ENCODE measurements at regions not wholly inside any gene's neighbourhood (a gene's known extent, or its start where the extent isn't known, plus 50 kb on each side); places are given as distances from the start of the nearest gene placed in this dataset.
"Not testable (repeated sequence)": the region's sequence is repeated elsewhere in the genome, so short reads cannot be mapped to it uniquely, and the experiment has no call there.

GRCh38 chr2:107719836-107720235 is 106.9 kb upstream of the RGPD4 start:
- DNase-seq = no peak
- Histone ChIP-seq H3K4me3 (no peak overlapping the region), H3K36me3 (no peaks in the 10 kb centered on the region), H3K27me3 (no peaks in the 10 kb centered on the region), H3K27ac (no peak overlapping the region), H3K4me1 (no peaks in the 10 kb centered on the region), H3K9me3 (no peaks in the 10 kb centered on the region)
- TF ChIP-seq CTCF (IDR thresholded peaks at IDR 0.05) (no peak), POLR2A (IDR thresholded peaks at IDR 0.05) (no peak)

- no peak overlapping the region for H3K4me3 ChIP-seq
- no peaks in the 10 kb centered on the region for H3K9me3 ChIP-seq
- DNase-seq = no peak
- no peak for TF ChIP-seq POLR2A (IDR thresholded peaks at IDR 0.05)
- no peak for TF ChIP-seq CTCF (IDR thresholded peaks at IDR 0.05)
- H3K36me3 ChIP-seq = no peaks in the 10 kb centered on the region
- no peak overlapping the region for H3K27ac ChIP-seq
- H3K27me3 ChIP-seq = no peaks in the 10 kb centered on the region
- no peaks in the 10 kb centered on the region for H3K4me1 ChIP-seq
These were observed 105.5 kb upstream of the RGPD4 start for GRCh38 chr2:107721178-107721577.

GRCh38 chr2:107721586-107721985 is 105.1 kb upstream of the RGPD4 start:
- no peak overlapping the region for H3K27ac ChIP-seq
- TF ChIP-seq CTCF (IDR thresholded peaks at IDR 0.05) = no peak
- TF ChIP-seq POLR2A (IDR thresholded peaks at IDR 0.05) = no peak

GRCh38 chr2:107725824-107726223 is 100.9 kb upstream of the RGPD4 start:
- not testable (repeated sequence) for H3K4me3 ChIP-seq, H3K36me3 ChIP-seq, H3K27me3 ChIP-seq, H3K4me1 ChIP-seq, H3K27ac ChIP-seq, DNase-seq, H3K9me3 ChIP-seq

More at GRCh38 chr2:107721586-107721985, 105.1 kb upstream of the RGPD4 start:
- no peaks in the 10 kb centered on the region for H3K36me3 ChIP-seq
- no peaks in the 10 kb centered on the region for H3K9me3 ChIP-seq
- H3K27me3 ChIP-seq = no peaks in the 10 kb centered on the region
- DNase-seq = no peak
- H3K4me3 ChIP-seq = no peak overlapping the region
- H3K4me1 ChIP-seq = no peaks in the 10 kb centered on the region

GRCh38 chr2:107727318-107727717 is 99.4 kb upstream of the RGPD4 start:
- Histone ChIP-seq H3K4me1 (no peaks in the 10 kb centered on the region), H3K4me3 (no peak overlapping the region), H3K36me3 (no peaks in the 10 kb centered on the region), H3K27me3 (no peaks in the 10 kb centered on the region), H3K27ac (no peak overlapping the region), H3K9me3 (no peaks in the 10 kb centered on the region)
- no peak for TF ChIP-seq CTCF (IDR thresholded peaks at IDR 0.05)
- TF ChIP-seq POLR2A (IDR thresholded peaks at IDR 0.05) = no peak
- DNase-seq = no peak

GRCh38 chr2:107728586-107728985 is 98.1 kb upstream of the RGPD4 start:
- Histone ChIP-seq H3K9me3 (no peaks in the 10 kb centered on the region), H3K4me3 (no peak overlapping the region), H3K4me1 (no peaks in the 10 kb centered on the region), H3K27ac (no peak overlapping the region), H3K36me3 (no peaks in the 10 kb centered on the region), H3K27me3 (no peaks in the 10 kb centered on the region)
- no peak for DNase-seq
- TF ChIP-seq POLR2A (IDR thresholded peaks at IDR 0.05) = no peak
- no peak for TF ChIP-seq CTCF (IDR thresholded peaks at IDR 0.05)
